Activated T-helper 1 cell treated with anti-CD3 and anti-CD28 coated beads, Interleukin-12 subunit alpha, Interleukin-12 subunit beta, Interleukin-2, Interleukin-4 antibody, amounts not matched to agents 30 ng/mL and 10 ng/mL and 1 ng/mL, durations not matched to agents 14 hours and 24 hours and 36 hours (primary cell): ENCODE measurements at regions not wholly inside any gene's neighbourhood (a gene's known extent, or its start where the extent isn't known, plus 50 kb on each side); places are given as distances from the start of the nearest gene placed in this dataset.

ENCODE experiments used
- DNase-seq: peaks from one replicate; pipeline ENCODE4 v3.0.0; 2021; ENCODE audit warnings: low spot score
- H3K27ac Mint-ChIP-seq: one replicate; pipeline ENCODE4 v1.8.0; 2021; ENCODE audit warnings: mild to moderate bottlenecking, mixed read lengths
- H3K27me3 Mint-ChIP-seq: one replicate; pipeline ENCODE4 v1.8.0; 2022; ENCODE audit warnings: mild to moderate bottlenecking, moderate library complexity, mixed read lengths; ENCODE audit not compliant: insufficient read depth
- H3K36me3 Mint-ChIP-seq: one replicate; pipeline ENCODE4 v1.8.0; 2021; ENCODE audit warnings: low read depth, mixed read lengths
- H3K4me1 Mint-ChIP-seq: one replicate; pipeline ENCODE4 v1.8.0; 2021; ENCODE audit warnings: low read depth, mixed read lengths
- H3K4me3 Mint-ChIP-seq: one replicate; pipeline ENCODE4 v1.8.0; 2021; ENCODE audit warnings: mild to moderate bottlenecking, moderate library complexity, mixed read lengths
- H3K9me3 Mint-ChIP-seq: one replicate; pipeline ENCODE4 v1.8.0; 2021; ENCODE audit warnings: mixed read lengths
- intact Hi-C: fragments of 100-400 bp; cut with micrococcal nuclease; formaldehyde crosslinking; loops from one replicate; pipeline ENCODE4 v1.15.1; 2024

DNA sequence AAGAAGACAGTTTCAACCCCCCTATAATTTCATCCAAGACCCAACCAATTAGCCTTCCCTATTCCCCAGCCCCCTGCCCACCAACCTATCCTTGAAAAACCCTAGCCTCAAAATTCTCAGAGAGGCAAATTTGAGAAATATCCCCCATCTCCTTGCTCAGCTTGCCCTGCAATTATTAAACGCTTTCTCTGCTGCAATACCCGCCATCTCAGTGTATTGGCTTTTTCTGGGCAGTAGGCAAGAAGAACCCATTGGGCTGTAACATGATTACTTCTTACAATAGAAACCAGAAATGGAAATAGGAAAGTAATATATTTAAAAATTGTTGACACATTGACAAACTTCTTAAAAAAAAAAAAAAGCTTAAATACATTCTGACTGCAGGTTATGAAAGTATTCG is 140.6 kb upstream of the CCDC150 start:
- no peak for DNase-seq
- Mint-ChIP-seq H3K27ac (no peak overlapping the region), H3K4me1 (no peaks in the 10 kb centered on the region), H3K9me3 (peaks cover 12% of the 10 kb centered on the region), H3K4me3 (no peak overlapping the region), H3K36me3 (no peaks in the 10 kb centered on the region), H3K27me3 (no peaks in the 10 kb centered on the region)
- intact Hi-C loops, result no loop called here

DNA sequence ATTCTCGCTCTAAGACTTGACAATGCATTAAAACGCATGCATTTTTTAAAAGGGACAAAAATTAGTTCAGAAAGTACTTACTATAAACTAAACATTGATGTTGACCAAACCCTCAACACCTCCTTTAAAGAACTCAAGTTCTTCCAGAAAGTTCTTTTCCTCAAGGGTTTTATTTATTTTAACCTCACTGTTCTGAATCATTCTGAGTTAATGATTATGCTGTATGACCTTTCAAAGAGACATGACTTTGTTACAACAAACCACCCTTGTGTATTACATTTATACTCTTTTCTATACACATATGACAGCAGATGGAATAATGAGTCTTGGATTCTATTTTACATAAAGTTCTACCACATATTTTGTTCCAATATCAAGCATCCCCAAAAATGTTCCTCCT is 139.8 kb upstream of the CCDC150 start:
- Mint-ChIP-seq H3K27ac (no peak overlapping the region), H3K36me3 (no peaks in the 10 kb centered on the region), H3K9me3 (peaks cover 12% of the 10 kb centered on the region), H3K4me1 (no peaks in the 10 kb centered on the region), H3K27me3 (peaks cover 2% of the 10 kb centered on the region), H3K4me3 (no peak overlapping the region)
- no peak for DNase-seq
- intact Hi-C loops, result no loop called here

- Mint-ChIP-seq H3K27me3 (peaks cover 2% of the 10 kb centered on the region), H3K9me3 (peaks cover 12% of the 10 kb centered on the region), H3K4me1 (no peaks in the 10 kb centered on the region), H3K4me3 (no peak overlapping the region), H3K27ac (no peak overlapping the region), H3K36me3 (no peaks in the 10 kb centered on the region)
- intact Hi-C loops, result no loop called here
- no peak for DNase-seq
Observed at GRCh38 chr2:196500686-196501431, 138.7 kb upstream of the CCDC150 start.

DNA sequence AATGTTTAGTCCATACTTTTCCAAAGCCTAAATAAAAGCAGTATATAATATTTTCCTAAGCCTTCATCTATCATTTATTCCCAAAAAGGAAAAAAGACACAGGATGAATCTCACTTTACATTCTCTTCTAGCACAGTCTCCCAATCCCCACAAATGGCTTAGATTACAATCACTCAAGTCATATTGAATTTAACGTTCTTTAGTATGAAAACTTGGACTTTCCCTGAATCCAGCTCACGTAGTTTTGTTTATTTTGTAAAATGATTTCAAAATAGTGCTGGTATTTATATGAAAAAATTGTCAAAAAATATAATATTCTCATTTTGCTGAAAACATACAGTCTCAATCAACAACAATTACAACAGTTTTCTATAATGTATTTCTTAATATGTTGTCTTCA is 137.7 kb upstream of the CCDC150 start:
- Mint-ChIP-seq H3K36me3 (no peaks in the 10 kb centered on the region), H3K27me3 (peaks cover 2% of the 10 kb centered on the region)
- intact Hi-C loops, result no loop called here

DNA sequence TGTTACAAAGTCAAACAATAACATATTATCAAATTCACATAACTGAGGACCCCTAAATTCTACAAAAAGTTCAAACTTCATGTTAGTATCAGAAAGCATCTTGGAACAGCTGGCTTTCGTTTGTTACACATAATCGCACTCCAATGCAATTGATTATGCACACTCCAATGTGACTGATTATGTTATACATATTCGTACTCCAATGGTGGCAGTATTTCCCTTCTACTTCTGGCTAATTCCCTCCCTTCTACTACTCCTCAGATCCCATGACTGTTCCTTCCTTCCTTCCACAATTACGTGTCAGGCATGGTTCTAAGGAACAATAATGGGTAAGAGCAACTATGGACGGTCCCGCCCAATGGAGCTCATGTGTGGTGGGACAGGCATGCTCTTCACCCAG is 137.1 kb upstream of the CCDC150 start:
- Mint-ChIP-seq H3K27ac (no peak overlapping the region), H3K36me3 (no peaks in the 10 kb centered on the region), H3K4me1 (no peaks in the 10 kb centered on the region), H3K27me3 (peaks cover 3% of the 10 kb centered on the region), H3K4me3 (no peak overlapping the region), H3K9me3 (peaks cover 12% of the 10 kb centered on the region)
- no peak for DNase-seq
- intact Hi-C loops, result no loop called here

More for the DNA sequence above, 137.7 kb upstream of the CCDC150 start:
- Mint-ChIP-seq H3K4me3 (no peak overlapping the region), H3K27ac (no peak overlapping the region), H3K4me1 (no peaks in the 10 kb centered on the region), H3K9me3 (peaks cover 12% of the 10 kb centered on the region)
- DNase-seq, result no peak

GRCh38 chr2:196503398-196503797 is 136.1 kb upstream of the CCDC150 start:
- H3K36me3 Mint-ChIP-seq, result no peaks in the 10 kb centered on the region
- H3K27ac Mint-ChIP-seq, result no peak overlapping the region
- H3K4me3 Mint-ChIP-seq, result no peak overlapping the region
- H3K4me1 Mint-ChIP-seq, result no peaks in the 10 kb centered on the region
- peaks cover 7% of the 10 kb centered on the region for H3K9me3 Mint-ChIP-seq
- intact Hi-C loops, result no loop called here
- peaks cover 6% of the 10 kb centered on the region for H3K27me3 Mint-ChIP-seq
- DNase-seq, result no peak

DNA sequence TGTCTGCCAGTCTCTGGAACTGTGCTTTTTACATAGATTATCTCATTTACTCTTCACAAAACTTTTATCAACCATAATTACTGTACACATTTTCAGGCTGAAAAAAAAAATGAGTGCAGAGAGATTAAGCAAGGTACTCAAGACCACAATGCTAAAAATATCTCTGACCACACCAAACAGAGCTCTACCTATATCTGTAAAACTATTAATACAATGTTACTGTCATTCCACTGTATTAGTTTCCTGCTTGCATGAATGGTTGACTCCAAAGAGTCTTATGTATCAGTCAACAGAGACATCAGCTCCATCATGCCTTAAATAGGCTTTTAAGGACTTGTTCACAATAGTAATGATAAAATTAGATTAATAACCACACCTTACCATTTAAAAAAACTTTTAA is 134.7 kb upstream of the CCDC150 start:
- H3K27ac Mint-ChIP-seq, result no peak overlapping the region
- DNase-seq, result no peak
- no peaks in the 10 kb centered on the region for H3K36me3 Mint-ChIP-seq
- no peak overlapping the region for H3K4me3 Mint-ChIP-seq
- H3K27me3 Mint-ChIP-seq, result peaks cover 6% of the 10 kb centered on the region
- intact Hi-C loops, result no loop called here
- H3K9me3 Mint-ChIP-seq, result no peaks in the 10 kb centered on the region
- no peaks in the 10 kb centered on the region for H3K4me1 Mint-ChIP-seq

DNA sequence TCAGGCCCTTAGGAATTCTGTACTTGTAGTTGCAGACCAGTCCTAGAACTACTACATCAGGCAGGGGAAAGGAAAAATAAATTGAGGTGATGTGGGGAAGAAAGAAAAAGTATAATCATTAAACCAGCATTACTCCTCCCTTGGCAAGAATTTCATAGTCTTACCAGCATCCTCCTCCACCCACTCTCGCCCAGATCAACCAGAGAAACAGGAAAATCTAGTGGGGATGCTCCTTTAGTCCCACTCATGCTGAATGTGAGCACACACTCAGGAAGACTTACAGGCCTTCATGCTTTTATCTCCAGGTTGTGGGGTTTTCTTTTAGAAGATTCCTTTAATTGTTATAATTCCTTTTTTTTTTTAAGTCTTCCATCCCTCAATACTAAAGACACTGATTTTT is 129.3 kb upstream of the CCDC150 start:
- H3K27me3 Mint-ChIP-seq, result peaks cover 9% of the 10 kb centered on the region
- no peaks in the 10 kb centered on the region for H3K9me3 Mint-ChIP-seq
- no peak for DNase-seq
- no peak overlapping the region for H3K27ac Mint-ChIP-seq
- no peaks in the 10 kb centered on the region for H3K4me1 Mint-ChIP-seq
- intact Hi-C loops, result no loop called here
- H3K4me3 Mint-ChIP-seq, result no peak overlapping the region
- peaks cover 1% of the 10 kb centered on the region for H3K36me3 Mint-ChIP-seq

DNA sequence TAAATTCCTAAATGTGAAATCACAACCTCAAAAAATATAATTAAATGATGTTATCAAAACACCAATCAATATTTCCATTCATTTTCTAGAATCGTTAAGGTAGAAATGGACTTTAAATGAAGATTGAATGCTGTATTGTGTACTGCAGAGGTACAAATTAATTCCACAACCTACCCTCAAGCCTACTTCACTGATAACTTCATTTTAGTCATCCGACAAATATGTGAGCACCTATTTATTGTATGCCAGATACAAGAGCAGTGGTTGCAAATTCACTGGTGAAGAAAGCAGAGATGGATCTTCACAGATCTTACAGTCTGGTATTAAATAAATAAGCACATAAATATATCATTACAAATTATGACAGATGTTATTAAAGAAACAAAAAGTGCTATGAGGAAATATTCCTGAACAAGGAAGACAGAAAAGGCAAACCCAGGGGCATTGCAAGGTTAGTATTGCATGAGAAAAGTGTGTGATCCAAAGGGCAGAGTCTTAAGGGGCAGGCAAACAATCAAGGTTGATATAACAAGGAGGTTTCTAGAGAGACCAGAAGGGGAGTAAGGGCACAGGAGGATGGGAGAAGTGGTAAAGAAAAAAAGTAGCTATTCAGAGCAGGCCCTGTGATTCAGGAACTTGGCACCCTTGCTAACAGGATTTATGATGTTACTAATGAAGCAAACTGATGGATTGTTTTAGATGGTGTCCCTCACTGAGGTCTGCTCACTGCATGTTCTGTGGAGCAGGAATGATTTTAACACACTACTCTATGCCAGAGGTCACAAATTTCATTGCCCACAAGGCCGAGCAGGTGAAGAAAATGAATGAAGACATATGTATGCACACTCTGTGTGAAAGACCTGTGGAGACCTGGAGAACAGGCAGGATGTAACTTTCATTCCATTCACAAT is 128.0 kb upstream of the CCDC150 start:
- Mint-ChIP-seq H3K27ac (no peak overlapping the region), H3K4me1 (no peaks in the 10 kb centered on the region), H3K36me3 (peaks cover 1% of the 10 kb centered on the region), H3K27me3 (peaks cover 10% of the 10 kb centered on the region), H3K9me3 (no peaks in the 10 kb centered on the region), H3K4me3 (no peak overlapping the region)
- intact Hi-C loops, result no loop called here
- DNase-seq, result no peak

DNA sequence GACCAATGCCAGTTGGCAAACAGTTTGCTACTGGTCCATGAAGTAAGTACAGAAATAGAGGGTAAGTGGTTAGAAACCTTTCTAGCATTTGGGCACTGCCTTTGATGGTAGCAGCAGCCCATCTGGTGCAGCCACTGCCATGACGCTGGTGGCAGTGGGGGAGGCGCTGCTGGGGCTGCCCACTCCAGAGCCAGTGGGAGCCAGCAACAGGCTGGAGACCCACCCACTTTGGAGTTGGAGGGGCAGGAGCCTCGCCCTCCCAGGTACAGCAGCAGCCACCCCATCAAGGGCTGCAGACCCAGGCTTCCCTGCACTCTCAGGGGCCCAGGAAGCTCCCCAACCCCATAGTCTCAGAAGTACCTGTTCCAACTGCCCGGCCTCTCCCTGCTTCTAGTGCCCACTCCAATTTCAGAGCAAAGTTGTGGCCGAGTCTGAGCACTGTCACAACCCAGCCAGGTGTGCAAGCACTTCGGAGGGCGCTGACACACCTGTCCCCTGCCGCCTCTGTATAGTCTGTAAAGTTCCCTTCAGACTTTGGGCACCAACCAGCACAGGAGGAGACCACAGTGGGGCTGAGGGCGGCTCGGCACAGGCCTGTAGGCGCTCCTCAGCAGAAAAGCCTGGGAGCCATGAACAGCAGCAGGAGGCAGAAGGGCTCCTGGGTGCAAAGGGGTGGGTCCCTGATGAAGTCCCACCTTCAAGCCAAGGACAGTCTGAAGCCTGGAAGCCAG is 125.6 kb upstream of the CCDC150 start:
- Mint-ChIP-seq H3K27ac (no peak overlapping the region), H3K4me1 (no peaks in the 10 kb centered on the region), H3K36me3 (peaks cover 1% of the 10 kb centered on the region), H3K4me3 (no peak overlapping the region), H3K9me3 (no peaks in the 10 kb centered on the region), H3K27me3 (peaks cover 19% of the 10 kb centered on the region)
- DNase-seq, result no peak
- intact Hi-C loops, result no loop called here

DNA sequence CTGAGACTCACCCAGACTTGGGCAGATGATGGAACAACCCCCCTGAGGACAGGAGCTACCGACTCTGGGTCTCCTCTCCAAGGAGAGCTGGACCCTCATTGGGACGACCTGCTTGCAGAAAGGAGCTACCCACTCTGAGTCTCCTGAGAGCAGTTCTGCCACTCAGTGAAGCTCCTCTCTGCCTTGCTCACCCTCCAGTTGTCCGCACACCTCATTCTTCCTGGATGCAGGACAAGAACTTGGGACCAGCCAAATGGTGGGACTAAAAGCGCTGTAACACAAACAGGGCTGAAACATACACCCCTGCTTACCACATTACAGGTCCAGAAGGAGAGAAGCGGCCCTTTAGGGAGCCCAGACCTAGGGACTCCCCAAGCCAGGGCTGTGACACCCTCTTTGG is 124.9 kb upstream of the CCDC150 start:
- no peak for DNase-seq
- H3K36me3 Mint-ChIP-seq, result peaks cover 1% of the 10 kb centered on the region
- no peak overlapping the region for H3K27ac Mint-ChIP-seq
- H3K9me3 Mint-ChIP-seq, result no peaks in the 10 kb centered on the region
- no peak overlapping the region for H3K4me3 Mint-ChIP-seq
- peaks cover 19% of the 10 kb centered on the region for H3K27me3 Mint-ChIP-seq
- H3K4me1 Mint-ChIP-seq, result no peaks in the 10 kb centered on the region
- intact Hi-C loops, result no loop called here

DNA sequence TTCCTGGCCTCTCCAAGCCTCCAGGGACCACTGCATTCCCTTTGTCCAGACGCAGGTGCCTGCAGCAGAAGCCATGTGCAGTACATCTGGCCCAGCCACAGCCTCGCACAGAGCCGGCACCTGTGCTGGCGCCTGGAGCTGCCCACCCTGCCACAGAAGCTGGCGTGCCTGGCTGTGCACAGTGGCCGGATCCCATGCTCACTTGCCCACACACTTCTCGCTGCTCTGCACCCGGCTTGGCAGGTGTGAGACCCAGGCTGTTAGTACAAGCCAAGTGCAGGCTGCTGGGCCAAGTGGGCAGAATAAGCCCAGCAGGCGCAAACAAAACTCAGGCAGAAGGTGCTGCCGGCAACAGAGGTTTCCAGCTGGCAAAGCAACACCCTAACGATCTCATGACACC is 124.5 kb upstream of the CCDC150 start:
- no peaks in the 10 kb centered on the region for H3K4me1 Mint-ChIP-seq
- H3K36me3 Mint-ChIP-seq, result no peaks in the 10 kb centered on the region
- no peak overlapping the region for H3K27ac Mint-ChIP-seq
- no peak overlapping the region for H3K4me3 Mint-ChIP-seq
- H3K9me3 Mint-ChIP-seq, result no peaks in the 10 kb centered on the region
- peaks cover 19% of the 10 kb centered on the region for H3K27me3 Mint-ChIP-seq
- DNase-seq, result no peak
- intact Hi-C loops, result no loop called here

DNA sequence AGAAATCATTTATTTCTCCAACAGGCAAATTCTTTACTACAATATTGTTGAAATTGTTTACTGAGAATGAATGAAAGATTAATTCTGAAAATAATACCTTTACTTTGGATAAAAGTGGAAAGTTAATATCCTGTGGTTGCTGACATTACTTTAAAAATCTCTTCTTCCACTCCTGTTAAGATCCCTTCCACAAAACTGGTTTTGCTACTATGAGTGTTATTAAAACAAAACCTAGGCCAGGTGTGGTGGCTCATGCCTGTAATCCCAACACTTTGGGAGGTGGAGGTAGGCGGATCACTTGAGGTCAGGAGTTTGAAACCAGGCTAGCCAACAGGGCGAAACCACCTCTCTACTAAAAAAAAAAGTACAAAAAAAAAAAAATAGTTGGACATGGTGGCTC is 123.9 kb upstream of the CCDC150 start:
- DNase-seq, result no peak
- H3K27ac Mint-ChIP-seq, result no peak overlapping the region
- H3K4me3 Mint-ChIP-seq, result no peak overlapping the region
- H3K36me3 Mint-ChIP-seq, result no peaks in the 10 kb centered on the region
- intact Hi-C loops, result no loop called here
- no peaks in the 10 kb centered on the region for H3K4me1 Mint-ChIP-seq
- no peaks in the 10 kb centered on the region for H3K9me3 Mint-ChIP-seq
- H3K27me3 Mint-ChIP-seq, result peaks cover 14% of the 10 kb centered on the region
